GM21737 (cell line): ENCODE measurements at regions not wholly inside any gene's neighbourhood (a gene's known extent, or its start where the extent isn't known, plus 50 kb on each side); places are given as distances from the start of the nearest gene placed in this dataset.
"Not testable (repeated sequence)": the region's sequence is repeated elsewhere in the genome, so short reads cannot be mapped to it uniquely, and the experiment has no call there.

ENCODE experiments used
- ATAC-seq: cut with Tn5 transposase; IDR thresholded peaks from one replicate; pipeline ENCODE4 v1.9.1; 2021; ENCODE audit warnings: mild to moderate bottlenecking, moderate library complexity; ENCODE audit not compliant: unreplicated experiment

DNA sequence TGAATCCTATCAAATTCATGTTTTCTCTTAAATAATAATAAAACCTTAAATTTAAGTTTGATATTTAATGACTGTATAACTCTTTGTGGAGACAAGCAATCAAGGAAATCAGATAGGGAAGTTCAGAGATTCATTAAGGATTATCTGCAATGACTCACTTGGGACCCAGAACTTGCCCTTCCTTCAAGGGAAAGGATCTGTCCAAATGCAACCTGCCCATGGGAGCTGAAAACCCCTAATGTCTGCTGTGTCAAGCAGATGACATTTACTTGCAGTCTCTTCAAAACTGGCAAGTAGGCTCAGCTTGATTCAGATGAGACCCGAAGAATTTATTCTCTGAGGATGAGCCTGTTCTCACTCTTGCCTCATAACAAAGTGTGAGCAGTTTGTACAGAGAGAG is 1577.6 kb downstream of the EFNA5 start:
- ATAC-seq = no peak

DNA sequence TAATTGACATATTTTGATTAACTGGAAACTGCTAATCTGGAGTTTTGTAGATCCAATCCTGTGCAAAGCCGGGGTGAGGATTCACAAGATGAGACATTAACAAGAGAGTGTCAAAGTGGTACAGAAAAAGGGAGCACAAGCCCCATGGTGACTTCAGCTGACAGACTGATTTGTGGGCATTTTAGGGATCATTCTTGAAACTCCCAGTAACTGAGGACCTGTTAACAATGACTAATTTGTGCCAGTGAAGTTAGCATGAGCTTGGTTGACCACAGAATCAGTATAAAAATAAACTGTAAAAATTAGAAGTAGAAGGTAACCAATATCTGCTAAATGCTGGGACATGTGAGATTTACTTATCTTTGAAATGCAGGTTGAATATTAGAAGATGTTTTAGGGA is 1578.3 kb downstream of the EFNA5 start:
- no peak for ATAC-seq

DNA sequence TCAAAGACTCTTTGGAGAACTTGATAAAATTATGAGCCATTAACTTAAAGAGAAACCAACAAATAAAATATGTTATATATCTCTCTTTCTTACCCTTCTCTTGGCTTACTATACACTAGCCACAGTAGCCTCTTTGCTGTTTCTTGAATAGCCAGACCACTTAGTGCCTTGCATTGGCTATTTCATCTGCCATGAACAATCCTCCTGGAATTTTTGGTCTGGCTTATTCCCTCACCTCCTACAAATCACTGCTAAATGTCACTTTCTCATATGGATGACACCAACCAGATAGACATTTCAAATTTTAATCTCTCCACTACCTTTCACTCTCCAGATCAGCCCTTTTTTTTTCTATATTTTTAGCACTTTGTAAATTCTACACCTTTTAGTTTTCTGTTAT is 1581.7 kb downstream of the EFNA5 start:
- no peak for ATAC-seq

DNA sequence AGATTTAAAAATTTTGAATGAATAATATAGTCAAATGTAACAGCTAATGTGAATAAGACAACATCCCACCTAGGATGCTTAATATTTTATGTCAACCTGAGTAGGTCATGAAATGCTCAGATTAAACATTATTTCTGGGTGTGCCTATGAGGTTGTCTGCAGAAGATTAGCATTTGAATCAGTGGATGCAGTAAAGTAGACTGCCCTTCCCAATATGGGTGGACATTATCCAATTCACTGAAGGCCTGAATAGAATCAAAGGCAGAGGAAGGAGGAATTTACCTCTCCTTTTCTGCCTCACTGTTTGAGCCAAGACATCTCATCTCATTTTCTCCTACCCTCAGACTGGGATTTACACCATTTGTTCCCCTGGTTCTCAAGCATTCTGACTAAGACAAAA is 1582.3 kb downstream of the EFNA5 start:
- no peak for ATAC-seq

DNA sequence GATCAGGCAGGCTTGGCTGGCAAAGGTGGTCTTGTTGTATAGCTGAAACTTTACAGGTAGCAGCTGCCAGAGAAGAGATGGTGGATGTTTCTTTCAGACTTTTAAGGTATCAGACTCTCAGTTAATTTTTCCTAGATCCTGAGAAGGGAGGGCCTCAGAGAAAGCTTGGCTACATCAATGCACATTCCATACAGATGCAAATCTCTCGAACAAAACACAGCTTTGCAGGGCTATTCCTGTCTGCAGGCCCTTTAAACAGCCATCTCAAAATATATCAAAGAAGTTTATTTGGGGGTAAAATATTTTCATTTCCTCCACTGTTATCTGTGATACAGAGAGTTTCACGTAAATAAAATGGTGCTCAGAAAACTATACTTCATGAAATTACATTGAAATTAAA is 1584.4 kb downstream of the EFNA5 start:
- ATAC-seq = no peak

GRCh38 chr5:106085556-106085955 is 1585.2 kb downstream of the EFNA5 start:
- no peak for ATAC-seq

DNA sequence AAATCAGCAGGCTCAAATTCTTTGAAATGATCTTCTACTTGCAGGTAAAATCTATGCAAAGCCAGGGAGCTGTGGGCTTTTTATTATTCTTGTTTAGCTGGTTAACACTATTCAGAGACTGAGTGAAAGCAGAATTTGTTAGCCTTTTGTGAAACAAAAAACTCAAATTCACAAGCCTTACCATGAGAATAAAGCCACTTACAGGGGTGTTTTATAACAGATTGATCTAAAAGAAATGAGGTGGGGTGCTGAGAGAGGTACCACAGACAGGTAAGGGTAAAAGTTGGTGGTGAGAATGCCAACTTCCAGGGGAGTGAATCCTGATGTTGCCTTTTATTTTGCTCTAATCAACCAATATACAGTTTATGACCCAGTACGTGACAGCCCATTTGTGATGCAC is 1585.6 kb downstream of the EFNA5 start:
- no peak for ATAC-seq

DNA sequence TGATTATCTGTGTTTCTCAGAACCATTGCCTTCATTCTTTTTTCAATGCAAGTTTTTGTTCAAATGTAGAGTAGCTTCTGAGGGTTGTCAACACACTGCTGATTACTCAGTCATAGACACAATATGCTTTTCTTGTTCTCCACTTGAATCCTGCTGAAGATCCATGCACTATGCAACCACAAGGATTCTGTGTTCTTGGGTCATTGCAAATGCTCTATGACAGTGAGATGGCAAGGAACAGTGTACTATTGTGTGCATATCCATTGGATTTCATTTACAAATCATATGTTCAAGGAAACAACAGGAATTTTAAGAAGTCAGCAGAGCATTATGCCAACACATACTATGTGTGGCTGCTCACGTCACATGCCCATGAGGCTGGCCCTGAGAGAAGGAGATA is 1590.2 kb downstream of the EFNA5 start:
- no peak for ATAC-seq

DNA sequence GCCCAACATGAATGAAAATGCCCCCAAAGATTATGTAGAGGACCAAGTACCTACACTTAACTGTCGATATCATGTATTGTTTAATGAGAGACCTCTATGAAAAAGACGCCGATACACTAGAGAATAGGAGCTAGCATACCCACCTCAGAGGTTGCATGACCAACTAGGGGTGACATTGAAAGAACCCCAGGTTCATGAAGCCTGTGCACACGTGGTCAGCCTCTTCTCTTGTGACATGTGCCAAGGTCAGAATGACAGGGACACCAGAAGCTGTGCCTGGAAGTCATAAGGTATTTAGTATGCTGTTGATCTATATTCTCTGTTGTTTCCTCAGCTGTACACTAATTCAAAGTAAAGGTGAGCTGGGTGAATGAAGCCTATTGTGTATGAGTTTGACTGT is 1594.1 kb downstream of the EFNA5 start:
- ATAC-seq = no peak

DNA sequence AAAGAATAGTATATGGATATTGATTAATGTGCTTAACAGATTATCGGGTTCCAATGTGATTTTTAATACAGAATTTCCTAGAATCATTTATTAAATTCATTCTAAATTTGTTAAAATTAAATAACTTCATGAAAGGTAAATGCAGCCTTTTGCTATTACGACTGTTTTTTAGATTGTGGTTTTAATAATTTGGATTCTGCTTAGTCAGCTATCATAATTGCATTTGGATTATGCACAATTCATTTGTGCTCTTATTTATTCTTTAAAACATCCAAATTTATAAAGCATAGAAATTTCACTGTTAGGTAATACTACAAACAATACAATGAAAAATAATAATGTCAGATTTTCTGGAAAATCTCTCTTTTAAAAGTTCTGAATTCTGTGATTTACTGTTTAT is 1598.5 kb downstream of the EFNA5 start:
- ATAC-seq = no peak

GRCh38 chr5:106047341-106047740 is 1623.4 kb downstream of the EFNA5 start:
- no peak for ATAC-seq

DNA sequence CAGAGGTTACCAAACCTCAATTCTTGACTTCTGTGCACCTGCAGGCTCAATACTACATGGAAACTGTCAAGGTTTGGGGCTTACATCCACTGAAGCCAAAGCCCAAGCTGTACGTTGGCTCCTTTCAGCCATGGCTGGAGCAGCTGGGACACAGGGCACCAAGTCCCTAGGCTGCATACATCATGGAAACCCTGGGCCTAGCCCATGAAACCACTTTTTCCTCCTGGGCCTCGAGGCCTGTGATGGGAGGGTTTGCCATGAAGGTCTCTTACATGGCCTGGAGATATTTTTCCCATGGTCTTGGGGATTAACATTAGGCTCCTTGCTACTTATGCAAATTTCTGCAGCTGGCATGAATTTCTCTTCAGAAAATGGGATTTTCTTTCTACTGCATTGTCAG is 1638.7 kb downstream of the EFNA5 start:
- ATAC-seq = not testable (repeated sequence)

DNA sequence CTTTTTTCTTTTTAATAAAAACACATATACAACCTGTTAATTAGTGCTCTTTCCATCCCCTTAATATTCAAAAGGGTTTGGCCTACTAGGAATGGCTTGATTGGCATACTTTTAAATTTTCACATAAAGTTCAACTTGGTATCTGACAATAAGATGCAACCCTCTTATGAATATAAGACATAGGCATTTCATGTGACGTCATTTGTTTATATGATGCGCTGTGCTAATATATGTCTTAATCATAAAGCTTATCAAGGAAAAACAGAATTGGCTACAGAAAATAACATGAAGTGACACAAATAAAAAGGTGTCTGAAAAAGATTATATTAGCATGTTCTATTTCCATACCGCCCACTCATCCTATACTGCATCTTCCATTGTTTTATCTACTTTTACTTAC is 1642.4 kb downstream of the EFNA5 start:
- no peak for ATAC-seq

- ATAC-seq = no peak
Measured at GRCh38 chr5:106020894-106021293, 1649.8 kb downstream of the EFNA5 start.

DNA sequence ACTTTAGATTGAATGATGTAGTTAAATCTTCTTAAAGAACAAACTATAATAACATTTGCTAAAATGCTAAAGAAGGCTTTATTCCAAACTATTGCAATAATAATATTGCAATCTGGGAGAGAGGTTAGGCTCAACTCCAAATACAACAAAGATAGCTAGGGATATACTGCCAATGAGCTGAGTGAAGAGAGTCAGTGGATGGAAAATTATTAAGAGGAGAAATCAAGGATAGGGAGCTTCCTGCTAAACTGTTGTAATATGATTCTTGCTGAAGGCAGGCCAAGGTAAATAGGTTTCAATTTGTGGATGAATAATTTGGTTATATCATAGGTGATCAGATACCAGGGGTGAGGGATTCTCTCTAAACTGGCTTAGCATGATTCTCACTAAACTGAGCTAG is 1651.5 kb downstream of the EFNA5 start:
- no peak for ATAC-seq

- ATAC-seq = no peak
Measured at GRCh38 chr5:106017243-106017857, 1653.4 kb downstream of the EFNA5 start.

GRCh38 chr5:106014262-106014661 is 1656.5 kb downstream of the EFNA5 start:
- ATAC-seq = no peak

GRCh38 chr5:106006242-106006641 is 1664.5 kb downstream of the EFNA5 start:
- ATAC-seq = no peak

GRCh38 chr5:105998991-105999390 is 1671.7 kb downstream of the EFNA5 start:
- not testable (repeated sequence) for ATAC-seq

- no peak for ATAC-seq
Measured at GRCh38 chr5:105993027-105993426, 1677.7 kb downstream of the EFNA5 start.

DNA sequence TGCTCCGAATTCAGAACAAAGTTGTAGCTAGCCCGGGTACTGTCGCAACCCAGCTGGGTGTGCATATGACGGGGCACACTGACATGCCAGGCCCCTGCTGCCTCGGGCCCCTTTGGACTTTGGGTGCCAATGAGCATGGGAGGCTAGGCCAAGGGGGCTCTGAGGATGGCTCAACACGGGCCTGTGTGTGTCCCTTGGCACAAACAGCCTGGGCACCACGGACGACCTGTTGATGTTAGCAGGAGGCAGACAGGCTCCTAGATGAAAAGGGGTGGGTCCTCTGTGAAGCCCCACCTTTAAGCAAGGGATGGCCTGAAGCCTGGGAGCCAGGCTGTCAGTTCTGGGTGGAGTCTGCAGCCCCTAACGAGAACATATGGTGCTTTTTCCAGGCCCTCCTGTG is 1688.2 kb downstream of the EFNA5 start:
- ATAC-seq = no peak

GRCh38 chr5:105978011-105978410 is 1692.7 kb downstream of the EFNA5 start:
- ATAC-seq = no peak

DNA sequence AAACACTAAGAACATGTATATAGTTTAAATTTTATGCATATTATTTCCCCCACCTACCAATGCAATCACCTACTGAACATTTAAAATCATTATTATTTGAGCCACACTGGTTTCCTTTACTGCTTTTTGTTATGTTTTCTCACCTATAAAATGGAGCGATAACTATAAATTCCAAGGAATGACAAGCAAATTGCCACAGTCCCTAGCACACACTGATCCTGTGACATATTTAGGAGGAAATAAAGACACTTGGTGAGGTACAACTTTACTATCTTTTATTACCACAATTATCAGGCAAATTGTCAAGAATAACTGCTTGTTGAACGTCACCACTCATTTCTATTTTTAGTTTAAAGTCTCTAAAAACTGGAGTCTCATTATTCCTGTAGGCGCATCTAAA is 1693.6 kb downstream of the EFNA5 start:
- ATAC-seq = no peak

GRCh38 chr5:105970919-105971318 is 1699.8 kb downstream of the EFNA5 start:
- ATAC-seq = no peak
